Keratinocyte (primary cell): ENCODE measurements at regions not wholly inside any gene's neighbourhood (a gene's known extent, or its start where the extent isn't known, plus 50 kb on each side); places are given as distances from the start of the nearest gene placed in this dataset.

Experiments used
- EZH2 ChIP-seq: IDR thresholded peaks from one replicate; pipeline ENCODE4 v1.6.1; 2012; ENCODE audit warnings: inconsistent platforms, mild to moderate bottlenecking, low read length, moderate library complexity
- TF ChIP-seq, protein P1 (sequence below), 3 experiments: IDR thresholded peaks in 1 of 3; conservative IDR thresholded peaks in 1 of 3; optimal IDR thresholded peaks in 1 of 3; 2 replicates in 2 of 3; 3 replicates in 1 of 3; pipeline versions ENCODE3 to v1.5.1; 2011; ENCODE audit warnings: low read length in 3 of 3, mild to moderate bottlenecking in 3 of 3, moderate library complexity in 2 of 3, control low read depth in 1 of 3, inconsistent platforms in 1 of 3; ENCODE audit not compliant: insufficient read depth in 2 of 3; ENCODE audit errors: extremely low read depth in 1 of 3

DNA sequence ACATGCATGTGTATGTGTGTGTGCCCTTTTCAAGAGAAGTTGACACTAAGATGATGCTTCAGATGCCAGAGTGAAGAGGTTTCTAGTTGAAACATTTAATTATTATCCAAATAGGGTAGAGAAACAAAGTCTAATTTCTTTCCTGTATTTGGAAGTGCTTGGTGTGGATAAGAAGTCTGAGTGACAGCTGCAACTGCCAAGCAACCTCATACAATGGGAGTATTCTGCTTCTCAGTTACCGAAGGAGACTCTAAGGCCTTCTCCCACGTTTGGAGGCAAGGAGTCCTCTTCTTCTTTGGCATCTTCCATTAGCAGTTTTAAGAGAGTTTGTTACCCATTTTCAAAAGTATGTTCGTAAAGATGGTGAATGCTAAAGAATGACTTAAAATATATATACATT is 82.4 kb downstream of the HDGFL1 start:
- TF ChIP-seq, protein P1, sequence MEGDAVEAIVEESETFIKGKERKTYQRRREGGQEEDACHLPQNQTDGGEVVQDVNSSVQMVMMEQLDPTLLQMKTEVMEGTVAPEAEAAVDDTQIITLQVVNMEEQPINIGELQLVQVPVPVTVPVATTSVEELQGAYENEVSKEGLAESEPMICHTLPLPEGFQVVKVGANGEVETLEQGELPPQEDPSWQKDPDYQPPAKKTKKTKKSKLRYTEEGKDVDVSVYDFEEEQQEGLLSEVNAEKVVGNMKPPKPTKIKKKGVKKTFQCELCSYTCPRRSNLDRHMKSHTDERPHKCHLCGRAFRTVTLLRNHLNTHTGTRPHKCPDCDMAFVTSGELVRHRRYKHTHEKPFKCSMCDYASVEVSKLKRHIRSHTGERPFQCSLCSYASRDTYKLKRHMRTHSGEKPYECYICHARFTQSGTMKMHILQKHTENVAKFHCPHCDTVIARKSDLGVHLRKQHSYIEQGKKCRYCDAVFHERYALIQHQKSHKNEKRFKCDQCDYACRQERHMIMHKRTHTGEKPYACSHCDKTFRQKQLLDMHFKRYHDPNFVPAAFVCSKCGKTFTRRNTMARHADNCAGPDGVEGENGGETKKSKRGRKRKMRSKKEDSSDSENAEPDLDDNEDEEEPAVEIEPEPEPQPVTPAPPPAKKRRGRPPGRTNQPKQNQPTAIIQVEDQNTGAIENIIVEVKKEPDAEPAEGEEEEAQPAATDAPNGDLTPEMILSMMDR (optimal IDR thresholded peaks at IDR 0.05 in 1 of 3, IDR thresholded peaks at IDR 0.05 in 1 of 3, conservative IDR thresholded peaks at IDR 0.05 in 1 of 3; ENCODE audit: extremely low read depth in 1 of 3, insufficient read depth in 2 of 3, low read length in 3 of 3), result no peak
- TF ChIP-seq EZH2, result no peak
